ENCODE measurements at regions not wholly inside any gene's neighbourhood (a gene's known extent, or its start where the extent isn't known, plus 50 kb on each side); places are given as distances from the start of the nearest gene placed in this dataset.

GRCh38 chr13:104357672-104358354, 1291.6 kb upstream of the SLC10A2 start:
- no peak for ATAC-seq (ENCODE audit: low FRiP score)
- no peak for DNase-seq (ENCODE audit: low spot score)
- TF ChIP-seq, protein P1, sequence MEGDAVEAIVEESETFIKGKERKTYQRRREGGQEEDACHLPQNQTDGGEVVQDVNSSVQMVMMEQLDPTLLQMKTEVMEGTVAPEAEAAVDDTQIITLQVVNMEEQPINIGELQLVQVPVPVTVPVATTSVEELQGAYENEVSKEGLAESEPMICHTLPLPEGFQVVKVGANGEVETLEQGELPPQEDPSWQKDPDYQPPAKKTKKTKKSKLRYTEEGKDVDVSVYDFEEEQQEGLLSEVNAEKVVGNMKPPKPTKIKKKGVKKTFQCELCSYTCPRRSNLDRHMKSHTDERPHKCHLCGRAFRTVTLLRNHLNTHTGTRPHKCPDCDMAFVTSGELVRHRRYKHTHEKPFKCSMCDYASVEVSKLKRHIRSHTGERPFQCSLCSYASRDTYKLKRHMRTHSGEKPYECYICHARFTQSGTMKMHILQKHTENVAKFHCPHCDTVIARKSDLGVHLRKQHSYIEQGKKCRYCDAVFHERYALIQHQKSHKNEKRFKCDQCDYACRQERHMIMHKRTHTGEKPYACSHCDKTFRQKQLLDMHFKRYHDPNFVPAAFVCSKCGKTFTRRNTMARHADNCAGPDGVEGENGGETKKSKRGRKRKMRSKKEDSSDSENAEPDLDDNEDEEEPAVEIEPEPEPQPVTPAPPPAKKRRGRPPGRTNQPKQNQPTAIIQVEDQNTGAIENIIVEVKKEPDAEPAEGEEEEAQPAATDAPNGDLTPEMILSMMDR (IDR thresholded peaks at IDR 0.05): no peak

GRCh38 chr13:104357174-104357573, 1291.0 kb upstream of the SLC10A2 start:
- ATAC-seq (ENCODE audit: low FRiP score) (peak; percentile 89), DNase-seq (ENCODE audit: low spot score) (no peak)
- TF ChIP-seq, protein P1 (IDR thresholded peaks at IDR 0.05): no peak

GRCh38 chr13:104355041-104355670, 1288.9 kb upstream of the SLC10A2 start:
- no peak for DNase-seq (ENCODE audit: low spot score)
- ATAC-seq (ENCODE audit: low FRiP score): no peak
- TF ChIP-seq, protein P1 (IDR thresholded peaks at IDR 0.05): no peak

DNA sequence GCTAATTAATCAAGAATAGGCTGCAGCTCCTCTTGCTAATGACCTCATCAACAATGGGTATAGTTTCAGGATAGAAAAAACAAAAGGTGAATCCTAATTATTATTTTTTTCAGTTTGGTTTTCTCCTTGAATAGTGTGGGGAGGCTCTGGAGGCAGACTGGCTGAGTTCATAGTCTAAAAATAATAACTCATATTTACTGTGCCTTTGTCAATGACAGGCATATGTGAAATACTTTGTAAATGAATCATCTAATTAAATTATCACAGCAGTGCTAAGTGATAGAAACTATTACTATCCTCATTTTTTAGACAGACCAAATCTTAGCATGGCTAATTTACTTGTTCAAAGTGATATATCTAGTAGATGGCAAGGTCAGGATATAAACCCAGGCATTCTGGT, 1261.0 kb upstream of the SLC10A2 start:
- TF ChIP-seq, protein P1 (IDR thresholded peaks at IDR 0.05): no peak
- ATAC-seq (ENCODE audit: low FRiP score) (no peak), DNase-seq (ENCODE audit: low spot score) (no peak)

DNA sequence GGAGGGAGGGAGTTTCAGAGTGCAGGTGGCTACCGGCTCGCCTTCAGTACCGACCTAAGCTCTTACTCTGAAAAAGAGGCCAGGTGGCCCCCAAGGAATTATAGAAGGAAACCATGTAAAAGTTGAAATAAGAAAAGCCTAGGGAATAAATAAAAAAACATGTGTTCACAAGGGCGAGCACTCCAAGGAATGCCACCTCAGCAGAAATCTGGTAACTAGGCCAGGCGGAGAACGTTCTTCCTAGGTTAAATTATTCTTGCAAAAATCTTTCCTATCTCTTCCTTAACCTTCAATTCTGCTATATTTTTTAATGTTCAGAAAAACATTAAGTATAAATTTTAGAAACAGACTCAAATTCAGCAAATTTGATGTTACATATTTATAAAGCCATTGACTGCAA, 1260.3 kb upstream of the SLC10A2 start:
- TF ChIP-seq, protein P1 (IDR thresholded peaks at IDR 0.05): no peak
- DNase-seq (ENCODE audit: low spot score) (no peak), ATAC-seq (ENCODE audit: low FRiP score) (no peak)

- DNase-seq (ENCODE audit: low spot score): no peak
- TF ChIP-seq, protein P1 (IDR thresholded peaks at IDR 0.05): no peak
These were observed 1255.5 kb upstream of the SLC10A2 start for GRCh38 chr13:104321756-104322155.

DNA sequence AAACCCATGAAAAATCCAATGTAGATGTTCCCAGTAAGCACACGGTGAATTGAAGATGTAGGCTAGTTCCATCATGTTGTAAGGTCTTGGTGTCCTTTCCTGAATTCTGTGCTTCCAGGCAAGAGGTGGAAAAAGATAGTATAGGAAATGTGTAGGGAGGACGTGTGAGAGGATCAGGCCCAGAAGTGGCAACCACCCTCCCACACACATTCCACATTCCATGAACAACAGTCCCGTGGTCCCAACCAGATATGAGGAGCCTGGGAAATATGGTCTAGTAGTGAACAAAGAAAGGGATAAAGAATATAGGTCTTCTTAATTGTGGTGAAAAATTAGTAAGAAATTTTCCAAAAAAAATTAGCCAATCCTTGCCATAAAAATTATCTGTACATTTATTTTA, 1254.2 kb upstream of the SLC10A2 start:
- no peak for ATAC-seq (ENCODE audit: low FRiP score)
- DNase-seq (ENCODE audit: low spot score): no peak
- TF ChIP-seq, protein P1 (IDR thresholded peaks at IDR 0.05): no peak

More at GRCh38 chr13:104321756-104322155, 1255.5 kb upstream of the SLC10A2 start:
- no peak for ATAC-seq (ENCODE audit: low FRiP score)

All from omental fat pad (tissue), 3 donors.